ENCODE measurements at regions not wholly inside any gene's neighbourhood (a gene's known extent, or its start where the extent isn't known, plus 50 kb on each side); places are given as distances from the start of the nearest gene placed in this dataset.

DNA sequence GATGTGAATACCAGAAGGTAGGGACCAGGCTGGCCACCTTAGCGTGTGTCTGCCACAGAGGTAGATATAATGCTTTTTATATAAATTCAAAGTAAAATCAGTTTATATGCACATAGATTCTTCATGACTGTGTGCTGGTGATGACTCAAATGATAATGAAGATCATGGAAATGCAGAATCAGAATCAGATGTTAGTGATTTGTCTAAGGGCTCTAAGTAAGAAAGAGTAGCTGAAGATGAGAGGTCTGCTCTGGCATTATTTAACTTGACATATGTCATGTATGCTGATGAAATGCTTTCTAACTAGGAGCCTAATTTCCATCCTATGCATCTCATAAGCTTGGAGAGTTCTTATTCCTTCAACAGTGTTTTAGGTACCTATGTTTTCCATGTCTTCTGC, 50.3 kb upstream of the DPH6 start:
- DNase-seq: no peak

GRCh38 chr15:35602836-35603235, 56.9 kb upstream of the DPH6 start:
- DNase-seq: no peak

DNA sequence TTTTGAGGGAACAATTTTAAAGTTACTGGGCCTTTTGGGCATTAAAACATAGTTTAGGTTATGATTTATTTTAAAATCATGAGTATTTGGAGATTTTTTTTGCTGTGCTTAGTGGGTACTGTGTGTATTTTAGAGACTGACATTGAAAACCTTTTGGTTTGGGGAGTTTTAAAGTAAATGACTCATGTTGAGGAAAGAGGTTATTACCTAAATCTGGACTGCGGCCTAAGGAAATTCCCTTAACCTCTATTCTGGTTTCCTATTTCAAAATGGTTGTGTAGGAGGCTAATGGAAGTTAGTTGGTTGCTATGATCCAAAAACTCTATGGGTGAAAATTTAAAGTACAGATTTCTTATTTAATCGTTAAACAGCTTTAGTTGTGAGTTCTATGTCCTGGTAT, 57.3 kb upstream of the DPH6 start:
- no peak for DNase-seq

DNA sequence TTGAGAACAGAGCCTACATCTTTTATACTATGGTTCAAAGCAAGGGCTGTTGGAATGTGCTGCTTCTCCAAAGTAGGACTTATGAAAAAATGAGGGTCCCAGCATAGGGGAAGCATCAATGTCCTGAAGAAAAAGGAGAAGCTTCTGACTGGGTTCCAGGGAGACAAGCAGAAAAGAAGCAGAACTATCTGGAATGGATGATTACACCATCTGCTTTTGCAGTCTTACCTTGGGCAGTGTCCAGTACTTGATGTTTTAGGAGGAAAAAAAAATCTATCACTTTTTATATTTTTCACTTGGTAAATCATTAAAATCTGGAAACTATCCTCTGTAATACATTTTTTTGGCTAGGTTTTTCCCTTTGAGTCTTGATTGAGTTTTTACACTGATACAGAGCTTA, 57.9 kb upstream of the DPH6 start:
- no peak for DNase-seq

DNA sequence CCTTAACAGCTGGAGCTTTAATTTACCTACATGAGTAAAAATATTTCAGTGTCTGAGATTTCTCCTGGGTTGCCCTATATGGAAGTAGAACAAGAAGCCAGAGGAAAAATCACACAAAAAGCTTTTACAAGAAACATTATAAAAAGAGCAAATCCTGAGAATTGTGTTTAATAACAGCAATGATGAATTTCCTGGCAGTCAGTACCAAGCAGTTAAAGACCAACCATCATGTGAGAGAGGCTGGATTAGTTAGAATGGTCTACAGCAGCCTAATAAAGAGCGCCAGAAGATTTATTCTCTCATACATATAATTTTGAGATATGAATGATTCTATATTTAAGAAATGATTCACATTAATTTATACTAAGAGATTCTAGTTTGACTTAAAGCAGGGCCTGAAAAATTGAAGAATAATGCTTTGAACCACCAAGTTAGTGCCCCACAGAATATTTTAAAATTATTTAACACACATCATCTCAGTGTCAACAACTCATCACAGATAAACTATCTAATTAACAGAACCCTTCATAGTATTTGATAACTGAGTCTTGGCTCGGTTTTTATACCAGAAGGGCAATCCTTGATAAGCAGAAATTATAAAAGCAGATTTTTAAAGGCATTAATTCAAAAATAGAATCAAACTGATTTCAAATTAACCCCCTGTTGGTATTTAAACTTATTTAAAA, 59.9 kb upstream of the DPH6 start:
- DNase-seq: no peak

- DNase-seq: no peak
These were observed 60.5 kb upstream of the DPH6 start for GRCh38 chr15:35606450-35606779.

GRCh38 chr15:35616498-35617271, 70.7 kb upstream of the DPH6 start:
- DNase-seq: no peak

DNA sequence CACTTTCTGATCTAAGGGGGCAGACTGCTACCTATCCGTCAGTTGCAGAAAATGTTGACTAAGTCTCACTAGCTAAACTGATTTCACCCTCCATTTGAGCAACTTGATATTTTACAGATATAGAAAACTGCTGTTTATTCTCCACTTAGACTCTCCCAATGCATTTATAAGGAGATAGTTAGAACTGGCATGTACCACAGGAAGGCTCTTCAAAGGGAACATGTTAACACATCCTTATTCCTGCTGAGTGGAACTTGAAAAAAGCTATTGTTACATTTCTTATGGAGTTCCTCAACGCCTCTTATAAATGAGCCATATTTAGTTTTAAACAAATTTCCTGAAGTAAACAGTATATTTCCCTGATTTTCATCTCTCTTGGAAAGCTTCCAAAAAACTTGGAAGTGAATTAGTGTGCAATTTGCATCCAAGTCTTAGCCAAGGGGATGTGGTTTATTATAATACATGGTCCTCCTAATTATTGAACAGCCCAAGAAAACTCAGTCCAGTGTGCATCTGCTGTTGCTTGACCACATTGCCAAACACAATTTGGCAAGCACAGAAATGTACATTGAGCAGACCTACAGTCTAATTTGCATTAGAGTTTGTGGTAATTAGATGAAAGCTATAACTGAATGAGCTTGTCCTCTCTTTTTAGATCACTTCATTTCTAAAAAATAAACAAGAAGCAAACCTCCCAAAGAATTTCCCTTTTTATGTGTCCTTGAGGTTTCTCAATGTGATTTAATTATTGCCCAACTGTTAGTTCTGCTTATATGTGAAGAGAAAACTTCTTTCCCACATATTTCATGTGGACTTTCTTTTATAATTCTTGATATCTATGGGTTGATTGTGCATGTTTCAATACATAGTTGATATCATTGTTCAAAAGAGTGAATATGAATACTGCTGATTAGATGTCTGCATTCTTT, 72.6 kb upstream of the DPH6 start:
- no peak for DNase-seq

GRCh38 chr15:35622641-35623340, 76.8 kb upstream of the DPH6 start:
- no peak for DNase-seq

DNA sequence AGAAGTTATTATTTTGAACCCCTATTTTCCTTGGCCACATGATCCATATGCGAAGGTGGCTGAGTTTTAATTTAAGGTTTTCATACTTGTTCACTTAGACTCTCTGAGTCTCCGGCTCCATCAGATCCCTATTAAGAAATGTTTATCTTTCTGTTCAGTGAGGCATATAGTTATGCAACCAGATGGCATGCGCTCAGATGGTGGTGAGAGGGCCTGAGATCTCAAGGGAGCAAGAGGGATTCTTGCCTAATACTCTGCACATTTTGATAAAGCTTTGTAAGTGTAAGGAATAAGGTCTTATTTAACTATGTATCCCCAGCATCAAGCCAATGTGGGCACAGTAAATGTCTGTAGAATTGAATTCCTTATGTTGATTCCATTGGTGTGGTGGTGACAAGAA, 78.9 kb upstream of the DPH6 start:
- peak; percentile 40 for DNase-seq

DNA sequence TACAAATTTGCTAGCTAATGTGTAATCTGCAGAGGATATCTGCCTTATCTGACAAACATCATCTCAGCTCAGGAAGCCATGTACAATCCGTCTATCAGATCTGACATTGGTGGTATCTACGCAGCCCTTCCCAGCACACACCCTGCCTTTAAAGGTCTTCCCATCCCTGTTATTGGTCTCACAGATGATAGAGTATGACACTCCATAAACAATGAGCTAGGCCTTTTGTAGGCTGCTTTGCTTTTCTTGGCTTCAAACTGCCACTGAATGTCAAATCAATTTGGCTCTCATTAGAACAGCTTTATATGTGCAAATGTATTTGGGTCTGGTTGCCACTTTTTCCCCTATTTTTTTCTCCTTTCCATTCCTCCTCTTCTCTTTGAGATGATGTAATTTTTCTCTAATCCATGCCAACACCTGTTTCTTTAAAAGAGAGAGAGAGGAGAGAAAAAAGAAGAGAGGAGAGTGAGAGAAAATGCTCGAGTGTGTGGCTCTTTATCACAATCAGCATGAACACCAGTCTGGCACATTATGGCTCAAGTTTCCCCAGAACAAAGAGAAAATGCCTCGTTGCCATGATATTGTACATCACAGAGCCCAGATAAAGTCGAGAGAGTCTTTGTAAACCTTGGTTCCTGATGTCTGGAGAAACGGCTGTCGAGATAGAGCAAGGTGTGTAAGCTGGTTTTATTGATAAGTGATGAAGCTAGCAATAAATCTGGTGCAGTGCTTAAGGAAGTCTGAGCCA, 80.8 kb upstream of the DPH6 start:
- DNase-seq: no peak

- no peak for DNase-seq
These were observed 81.7 kb upstream of the DPH6 start for GRCh38 chr15:35627696-35628095.

- DNase-seq: no peak
These were observed 83.8 kb upstream of the DPH6 start for GRCh38 chr15:35629766-35630165.

GRCh38 chr15:35630532-35630931, 84.6 kb upstream of the DPH6 start:
- no peak for DNase-seq

DNA sequence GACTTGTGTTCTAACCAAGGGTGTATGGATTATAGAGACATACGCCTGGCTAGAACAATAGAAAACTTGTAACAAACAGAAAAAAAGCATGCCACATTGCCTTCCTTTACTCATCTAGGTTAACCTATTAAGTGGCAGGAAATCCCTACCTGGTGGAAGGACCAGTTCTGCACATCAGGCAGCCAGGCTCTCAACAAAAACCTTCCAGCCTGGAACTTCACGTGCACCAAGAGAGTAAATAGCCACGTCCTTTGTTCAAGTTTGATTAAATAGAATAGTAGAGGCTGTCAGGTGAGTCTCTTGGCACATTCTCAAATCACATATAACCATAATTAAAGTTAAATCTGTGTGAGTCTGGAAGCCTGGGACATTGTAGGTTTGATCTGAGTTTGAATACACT, 85.0 kb upstream of the DPH6 start:
- no peak for DNase-seq

- DNase-seq: no peak
These were observed 87.7 kb upstream of the DPH6 start for GRCh38 chr15:35633677-35634076.

DNA sequence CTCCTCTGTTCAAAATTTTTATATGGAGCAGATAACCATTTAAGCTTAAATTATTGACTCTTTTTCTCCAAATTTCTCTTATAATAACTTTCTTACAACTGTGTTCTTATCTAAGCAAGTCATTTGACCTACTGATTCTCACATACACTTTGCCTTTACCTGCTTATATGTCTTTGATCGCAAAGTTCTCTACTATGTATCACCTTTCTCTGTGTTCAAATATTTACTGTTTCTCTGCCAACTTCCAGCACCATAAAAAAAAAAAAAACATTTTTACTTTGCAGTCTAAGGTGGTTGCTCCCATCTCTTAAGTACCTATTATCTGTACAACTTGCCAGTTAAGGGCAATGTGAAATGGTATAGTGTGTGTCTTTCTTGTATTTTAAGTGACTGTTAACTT, 100.8 kb upstream of the DPH6 start:
- no peak for DNase-seq

DNA sequence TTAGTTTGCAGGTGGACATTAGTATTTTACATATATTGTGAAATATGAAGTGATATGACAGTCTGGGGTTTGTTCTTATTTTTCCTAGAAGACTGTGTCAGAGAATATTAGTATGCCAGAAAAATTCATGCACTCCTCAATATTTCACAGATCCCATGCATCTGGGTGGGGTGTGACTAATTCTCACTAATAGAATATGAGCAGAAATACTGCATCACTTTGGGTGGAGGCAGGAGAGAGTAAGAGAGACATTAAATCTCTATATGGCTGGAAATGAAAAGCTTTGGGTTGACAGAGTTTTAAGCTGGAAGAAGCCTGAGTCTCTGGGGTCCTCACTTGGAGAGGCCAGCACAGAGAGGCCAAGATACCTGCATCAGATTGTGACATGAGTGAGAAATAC, 101.3 kb upstream of the DPH6 start:
- no peak for DNase-seq

DNA sequence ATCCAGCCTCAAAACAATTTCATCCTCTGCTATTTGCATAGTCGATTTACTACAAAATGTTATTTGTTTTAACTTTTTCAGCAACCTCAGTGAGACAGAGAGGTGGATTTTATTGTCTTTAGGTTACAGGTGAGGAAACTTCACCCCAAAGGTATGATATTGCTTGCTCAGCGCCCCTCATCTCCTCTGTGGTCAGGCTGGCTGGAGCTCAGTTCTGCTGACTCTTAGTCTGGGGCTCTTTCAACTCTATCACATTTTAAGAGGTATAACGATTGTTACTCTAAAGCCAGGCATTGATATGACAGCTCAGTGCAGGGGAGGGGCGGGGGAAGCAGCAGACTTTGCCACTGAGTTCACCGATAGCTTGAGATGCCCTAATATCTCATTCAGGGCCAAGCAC, 103.0 kb upstream of the DPH6 start:
- no peak for DNase-seq

GRCh38 chr15:35649575-35649974, 103.6 kb upstream of the DPH6 start:
- DNase-seq: no peak

GRCh38 chr15:35654332-35654731, 108.4 kb upstream of the DPH6 start:
- DNase-seq: no peak

- no peak for DNase-seq
These were observed 111.8 kb upstream of the DPH6 start for GRCh38 chr15:35657679-35658311.

Measured in NCI-H1694 treated with DMSO at 0.1 percent for 48 hours (cell line).